Right lobe of liver (tissue), 4 donors: ENCODE measurements at regions not wholly inside any gene's neighbourhood (a gene's known extent, or its start where the extent isn't known, plus 50 kb on each side); places are given as distances from the start of the nearest gene placed in this dataset.

Experiments used
- POLR2A ChIP-seq: fragments of 450-650 bp; IDR thresholded peaks from one replicate; pipeline ENCODE4 v1.6.1; 2017; ENCODE audit warnings: antibody characterized with exemption, mild to moderate bottlenecking
- TF ChIP-seq, protein P1 (sequence below), 4 donors: fragments of 200-600 bp in 3 of 4; fragments of 450-650 bp in 1 of 4; IDR thresholded peaks; one replicate each; pipeline versions ENCODE4 v1.5.1 to v1.8.0; 2016 to 2022; ENCODE audit warnings: antibody characterized with exemption in 4 of 4, mild to moderate bottlenecking in 2 of 4
- donor health status: DM: no; HTN: no; CAD: no.
- donor health status: DM: no; HTN: no; CAD: no.
- donor health status: DM: no; HTN: yes; CAD: no.

DNA sequence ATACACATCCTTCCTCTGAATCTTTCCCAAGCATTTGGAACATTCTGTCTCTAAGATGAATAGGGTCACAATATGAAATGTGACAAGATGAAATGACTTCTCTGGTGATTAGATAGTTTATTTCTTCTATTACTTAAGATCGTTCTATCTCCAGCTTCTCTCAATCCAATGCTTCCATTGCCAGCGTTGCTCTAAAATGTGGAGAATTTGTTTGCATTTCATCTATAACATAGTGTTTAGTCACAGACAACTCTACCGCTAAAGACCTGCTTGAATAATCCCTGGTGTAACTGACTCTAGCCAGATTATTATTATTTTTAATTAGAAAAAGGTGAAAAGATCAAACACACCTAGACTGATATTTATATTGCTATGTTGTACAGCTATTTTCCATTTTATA lies 184.7 kb upstream of the PRICKLE1 start:
- TF ChIP-seq, protein P1, sequence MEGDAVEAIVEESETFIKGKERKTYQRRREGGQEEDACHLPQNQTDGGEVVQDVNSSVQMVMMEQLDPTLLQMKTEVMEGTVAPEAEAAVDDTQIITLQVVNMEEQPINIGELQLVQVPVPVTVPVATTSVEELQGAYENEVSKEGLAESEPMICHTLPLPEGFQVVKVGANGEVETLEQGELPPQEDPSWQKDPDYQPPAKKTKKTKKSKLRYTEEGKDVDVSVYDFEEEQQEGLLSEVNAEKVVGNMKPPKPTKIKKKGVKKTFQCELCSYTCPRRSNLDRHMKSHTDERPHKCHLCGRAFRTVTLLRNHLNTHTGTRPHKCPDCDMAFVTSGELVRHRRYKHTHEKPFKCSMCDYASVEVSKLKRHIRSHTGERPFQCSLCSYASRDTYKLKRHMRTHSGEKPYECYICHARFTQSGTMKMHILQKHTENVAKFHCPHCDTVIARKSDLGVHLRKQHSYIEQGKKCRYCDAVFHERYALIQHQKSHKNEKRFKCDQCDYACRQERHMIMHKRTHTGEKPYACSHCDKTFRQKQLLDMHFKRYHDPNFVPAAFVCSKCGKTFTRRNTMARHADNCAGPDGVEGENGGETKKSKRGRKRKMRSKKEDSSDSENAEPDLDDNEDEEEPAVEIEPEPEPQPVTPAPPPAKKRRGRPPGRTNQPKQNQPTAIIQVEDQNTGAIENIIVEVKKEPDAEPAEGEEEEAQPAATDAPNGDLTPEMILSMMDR (IDR thresholded peaks at IDR 0.05): no peak
- TF ChIP-seq POLR2A: no peak
